Uterus (tissue), 3 donors: ENCODE measurements at regions not wholly inside any gene's neighbourhood (a gene's known extent, or its start where the extent isn't known, plus 50 kb on each side); places are given as distances from the start of the nearest gene placed in this dataset.

ENCODE experiments used
- DNase-seq, 2 donors: peaks; one replicate each; pipeline ENCODE4 v3.0.0-alpha.2; 2019 to 2020
- H3K27ac ChIP-seq, 2 donors: fragments of 200-600 bp; sonication (generic); 1 replicate in 1 of 2; 2 replicates in 1 of 2; pipeline ENCODE4 v1.5.1; 2016 to 2018
- H3K27me3 ChIP-seq, 2 donors: fragments of 200-600 bp; sonication (generic); one replicate each; pipeline ENCODE4 v1.5.1; 2018 to 2019; ENCODE audit warnings: control low read depth in 1 of 2
- H3K36me3 ChIP-seq, 2 donors: fragments of 200-600 bp; sonication (generic); one replicate each; pipeline ENCODE4 v1.5.1; 2019; ENCODE audit warnings: control low read depth in 1 of 2
- H3K4me1 ChIP-seq, 2 donors: fragments of 200-600 bp; sonication (generic); one replicate each; pipeline ENCODE4 v1.5.1; 2018 to 2019; ENCODE audit warnings: control low read depth in 1 of 2
- H3K4me3 ChIP-seq, 2 donors: fragments of 200-600 bp; sonication (generic); 1 replicate in 1 of 2; 2 replicates in 1 of 2; pipeline ENCODE4 v1.5.1; 2018 to 2019; ENCODE audit warnings: mild to moderate bottlenecking in 1 of 2
- H3K9me3 ChIP-seq, 2 donors: fragments of 200-600 bp; sonication (generic); one replicate each; pipeline ENCODE4 v1.5.1; 2019; ENCODE audit warnings: control low read depth in 1 of 2
- CTCF ChIP-seq, 4 experiments: fragments of 200-600 bp in 2 of 4; fragments of 450-650 bp in 2 of 4; sonication (generic) in 2 of 4; IDR thresholded peaks; one replicate each; pipeline ENCODE4 v1.5.1; 2016 to 2019; ENCODE audit warnings: antibody characterized with exemption in 4 of 4, mild to moderate bottlenecking in 2 of 4, moderate library complexity in 1 of 4
- POLR2A ChIP-seq, 2 donors: fragments of 450-650 bp; IDR thresholded peaks; one replicate each; pipeline ENCODE4 v1.6.1; 2016; ENCODE audit warnings: antibody characterized with exemption in 2 of 2, mild to moderate bottlenecking in 1 of 2, moderate library complexity in 1 of 2
- intact Hi-C: fragments of 100-400 bp; cut with DNase I; formaldehyde crosslinking; loops from one replicate; pipeline ENCODE4 v1.15.1; 2023; ENCODE audit warnings: low total_unique reads
- donor health status: DM: yes; HTN: yes; CAD: no.

- H3K27me3 ChIP-seq, result no peaks in the 10 kb centered on the region
- no peaks in the 10 kb centered on the region for H3K9me3 ChIP-seq
- intact Hi-C loops, result no loop called here
- H3K4me1 ChIP-seq, result no peaks in the 10 kb centered on the region
- no peak for DNase-seq
- TF ChIP-seq CTCF (IDR thresholded peaks at IDR 0.05) (no peak), POLR2A (IDR thresholded peaks at IDR 0.05) (no peak)
- H3K36me3 ChIP-seq, result no peaks in the 10 kb centered on the region
- H3K4me3 ChIP-seq, result no peak overlapping the region
- H3K27ac ChIP-seq, result no peak overlapping the region
Observed at GRCh38 chr2:211251016-211251415, 694.6 kb downstream of the CPS1 start.

DNA sequence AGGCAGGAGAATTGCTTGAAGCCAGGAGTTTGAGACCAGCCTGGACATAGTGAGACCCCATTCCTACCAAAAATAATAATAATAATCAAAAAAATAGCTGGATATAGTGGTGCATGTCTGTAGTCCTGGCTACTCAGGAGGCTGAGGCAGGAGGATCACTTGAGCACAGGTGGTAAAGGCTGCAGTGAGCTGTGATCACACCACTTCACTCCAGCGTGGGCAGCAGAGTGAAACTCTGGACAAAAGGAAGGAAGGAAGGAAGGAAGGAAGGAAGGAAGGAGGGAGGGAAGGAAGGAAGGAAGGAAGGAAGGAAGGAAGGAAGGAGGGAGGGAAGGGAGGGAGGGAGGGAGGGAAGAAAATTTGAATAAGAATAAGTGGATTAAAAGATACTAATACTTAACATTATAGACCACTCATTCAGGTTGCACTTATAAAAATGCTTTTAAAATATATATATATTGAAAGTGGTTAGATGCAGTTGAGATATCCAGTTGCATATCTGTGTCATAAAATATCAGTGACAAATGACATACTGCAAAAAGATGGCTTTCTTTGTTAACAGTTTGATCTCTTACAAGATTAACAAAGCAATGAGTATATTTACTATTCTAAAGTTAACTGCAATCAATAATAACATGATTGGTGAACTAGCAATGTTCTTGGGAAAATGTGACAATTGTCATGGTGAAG is 702.4 kb downstream of the CPS1 start:
- Histone ChIP-seq H3K27ac (no peak overlapping the region), H3K4me1 (no peaks in the 10 kb centered on the region), H3K9me3 (no peaks in the 10 kb centered on the region), H3K4me3 (no peak overlapping the region), H3K27me3 (no peaks in the 10 kb centered on the region), H3K36me3 (no peaks in the 10 kb centered on the region)
- intact Hi-C loops, result no loop called here
- no peak for DNase-seq
- no peak for TF ChIP-seq POLR2A (IDR thresholded peaks at IDR 0.05)
- TF ChIP-seq CTCF (IDR thresholded peaks at IDR 0.05), result no peak

- no peaks in the 10 kb centered on the region for H3K36me3 ChIP-seq
- H3K27me3 ChIP-seq, result no peaks in the 10 kb centered on the region
- TF ChIP-seq POLR2A (IDR thresholded peaks at IDR 0.05) (no peak), CTCF (IDR thresholded peaks at IDR 0.05) (no peak)
- H3K4me1 ChIP-seq, result no peaks in the 10 kb centered on the region
- H3K4me3 ChIP-seq, result no peak overlapping the region
- intact Hi-C loops, result no loop called here
- no peak for DNase-seq
- no peak overlapping the region for H3K27ac ChIP-seq
- no peaks in the 10 kb centered on the region for H3K9me3 ChIP-seq
Observed at GRCh38 chr2:211259831-211260476, 703.6 kb downstream of the CPS1 start.

GRCh38 chr2:211270257-211270656 is 713.9 kb downstream of the CPS1 start:
- Histone ChIP-seq H3K4me3 (no peak overlapping the region), H3K27me3 (no peaks in the 10 kb centered on the region), H3K4me1 (no peaks in the 10 kb centered on the region), H3K36me3 (no peaks in the 10 kb centered on the region), H3K9me3 (no peaks in the 10 kb centered on the region), H3K27ac (no peak overlapping the region)
- intact Hi-C loops, result no loop called here
- DNase-seq, result no peak
- TF ChIP-seq POLR2A (IDR thresholded peaks at IDR 0.05) (no peak), CTCF (IDR thresholded peaks at IDR 0.05) (no peak)

DNA sequence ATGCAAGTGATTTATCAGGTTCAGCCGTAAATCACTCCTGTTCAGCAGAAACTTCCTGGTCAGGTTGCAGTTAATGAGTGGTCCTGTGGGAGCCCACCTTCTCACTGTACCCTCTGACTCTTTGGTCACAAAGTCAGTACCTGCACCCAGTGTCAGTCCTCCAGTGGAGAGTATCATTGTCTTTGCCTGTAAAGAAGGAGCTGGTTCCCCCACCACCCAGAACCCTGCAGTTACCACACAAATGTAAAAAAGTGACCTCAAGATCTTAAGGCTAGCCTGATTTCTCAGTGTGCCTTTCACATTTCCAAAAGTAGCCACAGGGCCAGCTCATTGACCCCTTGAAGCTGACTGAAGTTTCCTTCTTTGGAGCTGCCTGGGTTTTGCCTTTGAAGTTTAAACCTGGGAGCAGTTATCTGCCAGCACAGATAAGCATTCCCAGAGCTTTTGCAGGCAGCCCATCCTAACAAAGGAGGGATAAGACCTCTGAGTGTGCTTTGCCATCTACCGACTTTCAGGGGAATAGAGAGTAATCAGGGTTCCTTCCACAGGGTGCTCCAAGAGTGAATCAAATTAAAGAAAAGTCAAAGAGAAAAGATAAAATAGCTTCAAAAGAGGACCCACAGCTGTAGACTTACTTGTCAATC is 725.2 kb downstream of the CPS1 start:
- Histone ChIP-seq H3K36me3 (no peaks in the 10 kb centered on the region), H3K4me3 (no peak overlapping the region), H3K27me3 (no peaks in the 10 kb centered on the region), H3K9me3 (no peaks in the 10 kb centered on the region), H3K4me1 (no peaks in the 10 kb centered on the region), H3K27ac (no peak overlapping the region)
- no peak for DNase-seq
- TF ChIP-seq CTCF (IDR thresholded peaks at IDR 0.05) (no peak), POLR2A (IDR thresholded peaks at IDR 0.05) (no peak)
- intact Hi-C loops, result no loop called here
